Embryonic facial prominence (tissue), 1 donor: ENCODE measurements at regions not wholly inside any gene's neighbourhood (a gene's known extent, or its start where the extent isn't known, plus 50 kb on each side); places are given as distances from the start of the nearest gene placed in this dataset.

Experiments
- DNase-seq: peaks from one replicate; pipeline ENCODE4 v3.0.0-alpha.2; 2016; ENCODE audit errors: extremely low spot score

DNA sequence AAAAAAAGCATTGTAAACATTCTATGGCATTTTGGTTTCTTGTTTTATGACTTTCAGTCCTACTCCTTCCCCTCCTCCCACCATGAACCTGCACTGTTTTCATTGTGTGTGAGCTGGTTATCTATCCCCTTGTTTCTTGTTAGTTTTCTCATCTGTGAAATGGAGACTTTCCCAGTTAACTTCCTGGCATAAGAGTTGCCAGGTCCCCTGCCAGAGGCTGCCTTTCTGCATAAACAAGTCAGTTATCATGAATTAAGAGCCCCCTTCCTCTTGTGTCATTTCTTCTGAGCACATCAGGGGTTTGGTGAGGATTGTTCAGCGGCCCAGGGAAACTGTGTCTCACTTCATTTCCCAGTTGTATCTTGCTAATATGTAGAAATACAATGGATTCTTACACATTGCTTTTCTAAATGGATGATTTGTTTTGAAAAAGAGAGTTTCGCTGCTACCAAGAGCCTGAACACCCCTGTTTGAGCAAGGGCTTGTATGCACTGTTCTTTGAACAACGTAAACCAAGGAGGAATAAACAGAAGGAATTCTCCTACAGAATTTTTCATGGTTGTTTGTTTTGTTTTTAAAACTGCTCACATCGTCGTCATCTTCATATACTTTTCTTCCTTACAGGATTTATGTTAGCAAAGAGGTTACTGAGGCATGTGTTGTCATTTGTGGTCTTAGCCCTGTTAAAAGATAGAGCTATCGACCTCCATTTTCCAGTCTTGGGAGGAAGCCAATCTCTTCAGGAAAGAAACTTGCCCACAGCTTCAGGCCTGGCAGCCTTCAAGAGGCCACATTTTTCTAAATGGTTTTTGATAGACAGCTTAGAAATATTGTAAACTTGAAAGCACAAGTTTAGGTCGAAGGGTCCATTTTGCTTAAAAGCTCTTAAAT lies 144.6 kb upstream of the IL12A start:
- no peak for DNase-seq

DNA sequence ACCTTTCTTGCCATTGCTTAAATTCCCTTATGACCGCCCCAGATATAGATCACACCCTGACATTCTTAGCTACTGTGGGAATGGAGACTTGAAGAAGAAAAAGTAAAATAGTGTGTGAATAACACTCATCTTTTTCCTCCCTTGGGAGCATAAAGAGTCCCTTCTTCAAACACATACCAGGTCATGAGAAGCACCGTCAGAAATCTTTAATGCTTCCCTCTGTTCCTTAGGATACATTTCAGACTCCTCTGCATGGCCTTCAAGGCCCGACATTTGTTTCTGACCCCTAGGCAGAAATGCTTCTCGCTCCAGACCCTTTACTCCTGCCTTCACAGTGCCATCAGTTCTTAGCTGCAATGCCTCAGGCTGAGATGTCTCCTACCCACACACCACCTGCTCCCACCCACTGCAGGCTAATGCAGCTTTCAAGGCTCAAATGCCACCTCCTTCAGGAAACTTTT lies 143.8 kb upstream of the IL12A start:
- DNase-seq: no peak

DNA sequence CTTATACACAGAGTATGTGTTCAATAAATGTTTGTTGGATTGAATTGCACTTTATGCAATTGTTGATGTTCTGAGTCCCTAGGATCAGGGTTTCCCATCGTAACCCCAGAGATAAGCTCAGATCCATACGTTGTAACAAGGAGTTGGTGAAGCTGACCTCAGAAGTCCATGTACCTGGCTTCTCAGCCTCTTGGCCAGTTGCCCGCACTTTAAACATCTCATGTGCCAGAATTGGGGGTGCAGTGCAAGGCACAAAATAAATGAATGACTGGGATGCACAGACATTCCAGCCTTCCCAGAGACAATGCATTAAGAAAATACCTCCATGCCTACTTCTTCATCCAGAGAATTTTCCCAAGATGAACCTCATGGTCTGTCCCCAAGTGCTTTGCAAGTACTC lies 142.9 kb upstream of the IL12A start:
- DNase-seq: no peak

DNA sequence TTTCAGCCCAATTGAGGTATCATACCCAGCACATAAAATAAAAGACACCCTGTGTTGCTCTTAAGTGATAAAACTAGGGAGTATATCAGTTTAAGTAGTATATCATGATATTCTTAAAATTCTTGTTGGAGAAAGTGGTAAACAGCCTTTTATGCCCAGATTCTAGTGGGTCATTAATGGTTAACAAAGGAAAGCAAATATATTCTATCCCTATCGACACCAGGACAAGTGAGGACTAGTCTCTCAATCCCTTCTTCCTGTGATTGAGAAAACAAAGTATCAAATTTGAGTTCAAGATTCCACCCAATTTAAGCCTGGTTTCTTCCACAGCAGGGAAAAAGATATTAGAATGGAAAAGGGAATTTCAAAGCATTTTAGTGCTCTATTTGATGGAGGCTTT lies 142.4 kb upstream of the IL12A start:
- no peak for DNase-seq

DNA sequence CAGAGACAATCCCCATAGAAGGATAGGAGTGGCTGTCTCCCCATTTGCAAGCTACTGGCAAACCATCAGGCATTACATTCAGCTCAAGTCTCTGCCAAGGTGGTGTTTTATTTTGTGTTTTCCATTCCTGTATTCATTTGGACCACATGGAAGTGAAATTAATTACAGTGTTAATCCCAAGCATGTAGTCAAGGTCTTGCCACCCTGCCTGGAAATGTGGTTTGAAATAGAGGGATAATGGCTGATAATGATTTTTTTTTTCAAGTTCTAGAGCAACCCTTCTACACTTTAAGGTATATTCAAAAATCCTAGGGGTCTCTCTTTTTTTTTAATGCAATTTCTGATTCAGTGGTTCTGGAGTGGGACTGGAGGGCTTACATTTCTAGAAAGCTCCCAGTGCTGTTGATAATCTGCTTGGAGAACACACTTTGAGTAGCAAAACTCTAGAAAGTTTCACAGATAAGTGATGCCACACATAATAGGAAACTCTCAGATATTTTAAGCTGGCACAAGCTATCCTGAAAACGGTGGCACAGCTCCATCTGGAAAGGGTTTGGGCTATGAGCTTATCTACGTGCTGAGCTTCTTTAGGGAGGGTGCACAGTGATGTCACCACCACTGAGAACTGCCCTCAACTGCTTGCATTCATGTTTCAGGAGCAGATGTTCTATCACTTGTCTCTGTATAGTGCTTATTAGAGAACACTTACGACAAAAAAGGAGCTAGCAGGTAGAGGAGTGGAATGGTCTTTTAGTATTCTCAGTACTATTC lies 140.1 kb upstream of the IL12A start:
- no peak for DNase-seq

DNA sequence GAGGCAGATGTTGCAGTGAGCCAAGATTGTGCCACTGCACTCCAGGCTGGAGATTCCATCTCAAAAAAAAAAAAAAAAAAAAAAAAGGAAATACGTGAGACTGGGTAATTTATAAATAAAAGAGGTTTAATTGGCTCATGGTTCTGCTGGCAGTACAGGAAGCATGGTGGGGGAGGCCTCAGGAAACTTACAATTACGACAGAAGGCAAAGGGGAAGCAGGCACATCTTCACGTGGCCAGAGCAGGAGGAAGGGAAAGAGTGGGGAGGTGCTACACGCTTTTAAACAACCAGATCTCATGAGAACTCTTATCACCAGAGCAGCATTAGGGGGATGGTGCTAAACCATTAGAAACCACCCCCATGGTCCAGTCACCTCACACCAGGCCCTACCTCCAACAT lies 138.2 kb upstream of the IL12A start:
- no peak for DNase-seq

DNA sequence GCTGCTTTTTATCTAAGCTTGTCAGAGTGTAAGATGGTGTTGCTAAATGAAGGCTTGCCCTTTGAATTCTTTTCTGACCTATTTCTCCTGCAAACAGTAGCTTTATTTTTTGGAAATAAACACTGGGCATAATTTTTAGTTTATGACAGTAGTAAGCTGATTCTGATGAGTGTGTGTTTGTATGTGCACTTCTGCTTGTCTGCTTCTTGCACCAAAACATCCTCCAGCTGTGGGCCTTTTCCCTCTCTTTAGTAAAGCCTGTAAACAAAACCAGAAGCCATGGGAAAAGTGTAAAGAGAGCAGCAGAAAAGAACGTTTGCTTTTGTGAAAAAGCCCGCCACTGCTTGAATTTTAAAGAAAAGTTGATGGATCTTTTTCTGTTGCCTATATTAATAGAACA lies 136.4 kb upstream of the IL12A start:
- DNase-seq: no peak

DNA sequence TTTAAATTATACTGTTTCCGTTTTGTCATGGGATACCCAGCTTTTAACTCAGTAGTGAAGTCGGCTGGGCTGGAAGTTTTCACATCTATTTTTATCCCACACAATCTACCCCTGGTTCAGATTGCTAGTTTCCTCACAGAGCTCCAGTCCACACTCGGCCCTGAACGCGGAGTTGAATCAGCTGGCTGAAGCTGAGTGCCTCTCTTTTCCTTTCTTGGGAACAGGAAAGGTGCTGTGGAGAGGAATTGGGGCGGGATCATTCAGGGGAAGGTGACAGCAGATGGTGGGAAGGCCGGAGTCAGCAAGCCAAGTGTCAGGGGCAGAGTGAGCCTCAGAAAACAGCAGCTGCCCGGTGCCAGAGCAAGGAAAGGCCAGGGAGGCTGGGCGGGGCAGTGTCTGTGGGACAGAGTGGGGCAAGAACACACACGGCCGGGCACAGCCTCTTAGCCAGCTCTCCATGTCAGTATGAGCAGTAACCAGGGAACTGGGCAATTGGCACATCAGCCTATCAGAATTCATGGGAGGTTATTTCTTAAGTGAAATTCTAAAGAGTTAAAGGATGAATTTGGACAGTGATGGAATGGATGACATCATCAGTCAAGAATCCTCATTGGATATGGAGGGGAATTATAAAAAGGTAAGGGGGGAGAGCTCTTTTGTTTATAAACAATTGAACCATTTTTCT lies 135.7 kb upstream of the IL12A start:
- no peak for DNase-seq

DNA sequence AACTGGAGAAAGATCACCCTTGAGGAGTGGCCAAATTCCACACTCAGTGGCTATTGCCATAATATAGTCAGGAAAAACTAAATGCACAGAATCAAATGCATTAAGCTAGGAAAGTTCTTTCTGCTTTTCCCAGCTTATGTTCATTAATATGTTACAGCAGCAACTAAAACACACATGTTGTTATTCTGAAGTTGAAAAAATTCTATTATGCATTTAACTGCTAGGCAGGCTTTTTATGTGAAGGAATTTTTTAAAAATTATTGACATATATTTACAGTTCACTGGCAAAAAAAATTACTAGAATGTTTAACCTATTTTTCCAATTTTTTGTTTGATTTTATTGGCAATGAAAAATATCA lies 135.2 kb upstream of the IL12A start:
- no peak for DNase-seq

DNA sequence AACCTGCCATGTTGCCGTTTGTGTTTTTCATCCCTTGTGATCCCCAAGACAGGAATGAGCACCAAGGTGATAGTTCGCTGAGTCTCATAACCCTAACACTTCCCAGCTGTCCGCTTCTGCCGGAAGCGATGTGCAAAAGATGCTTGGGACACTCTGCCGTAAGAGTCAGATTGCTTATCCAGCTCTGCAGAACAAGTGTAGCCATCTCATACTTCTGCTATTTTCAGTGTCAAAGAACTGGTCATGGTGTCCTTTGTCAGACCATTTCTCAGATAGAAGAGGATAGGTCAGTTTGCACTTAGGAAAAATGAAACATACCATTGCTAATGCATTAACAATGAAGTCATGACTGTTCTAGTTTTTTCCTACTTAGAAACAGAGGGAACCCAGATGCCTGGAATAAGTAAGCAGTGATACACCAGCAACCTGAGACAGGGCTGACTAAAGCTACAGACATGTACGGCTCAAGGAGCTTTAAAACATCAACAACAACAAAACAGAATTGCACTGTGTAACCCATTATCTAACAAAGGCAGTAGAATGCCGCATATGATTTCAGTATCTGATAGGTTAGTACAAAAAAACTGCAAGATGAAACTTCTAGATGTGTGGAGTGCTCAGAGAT lies 134.0 kb upstream of the IL12A start:
- DNase-seq: no peak

DNA sequence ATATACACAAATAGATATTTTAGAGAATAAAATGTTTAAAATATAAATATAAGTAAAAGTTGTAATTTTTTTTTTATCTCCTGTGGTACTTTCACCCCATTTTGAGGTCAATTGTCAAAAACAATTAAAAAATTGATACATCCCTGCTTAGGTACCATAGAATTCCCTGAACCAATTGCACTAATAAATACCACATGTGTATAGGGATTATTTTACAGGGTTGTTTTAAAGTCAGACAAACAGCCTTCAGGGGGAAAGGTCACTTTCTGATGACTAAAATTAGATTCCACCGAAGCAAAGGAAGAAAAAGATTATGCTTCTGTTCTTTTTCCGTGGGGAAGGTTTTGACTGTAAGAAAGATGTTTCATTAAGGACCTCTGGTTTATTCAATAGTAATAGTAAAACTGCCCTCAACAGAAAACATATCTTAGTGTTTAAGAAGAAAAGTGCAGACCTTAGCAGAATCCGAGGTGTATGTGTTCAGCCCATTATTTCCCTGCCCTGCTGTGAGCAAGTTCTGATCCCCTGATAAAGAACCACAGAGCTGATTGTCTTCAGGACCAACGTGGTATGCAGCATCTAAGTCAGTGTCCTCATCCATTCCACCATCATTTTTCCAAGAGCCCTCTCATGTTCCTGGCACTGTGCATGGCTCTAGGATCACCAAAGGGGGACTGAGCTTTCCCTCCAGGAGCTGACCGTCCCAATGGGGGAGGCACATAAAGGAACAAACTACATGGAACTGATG lies 132.9 kb upstream of the IL12A start:
- no peak for DNase-seq

DNA sequence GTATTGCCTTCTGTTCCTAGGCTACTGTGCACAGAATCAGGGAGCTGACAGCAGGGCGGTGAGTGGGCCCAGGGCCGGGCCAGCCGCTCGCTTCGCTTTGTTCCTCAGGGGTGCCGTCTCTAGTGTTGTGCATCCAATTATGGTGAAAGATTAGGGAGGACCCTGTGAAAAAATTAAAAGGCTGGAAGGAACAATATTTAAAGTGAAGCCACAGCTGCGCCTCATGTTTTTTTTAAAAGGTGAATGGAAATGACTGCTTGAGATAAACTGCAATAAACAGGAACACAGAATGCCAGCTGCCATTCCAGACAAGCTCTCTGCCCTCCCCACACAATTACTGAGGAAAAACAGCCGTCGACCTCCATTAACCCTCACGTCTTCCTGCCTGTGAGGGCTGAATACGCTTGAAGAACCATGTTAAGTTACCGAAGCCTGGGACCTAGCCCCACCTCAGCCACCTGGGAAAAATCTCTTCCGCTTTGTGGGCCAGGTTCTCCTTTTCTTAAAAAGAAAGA lies 132.0 kb upstream of the IL12A start:
- no peak for DNase-seq

DNA sequence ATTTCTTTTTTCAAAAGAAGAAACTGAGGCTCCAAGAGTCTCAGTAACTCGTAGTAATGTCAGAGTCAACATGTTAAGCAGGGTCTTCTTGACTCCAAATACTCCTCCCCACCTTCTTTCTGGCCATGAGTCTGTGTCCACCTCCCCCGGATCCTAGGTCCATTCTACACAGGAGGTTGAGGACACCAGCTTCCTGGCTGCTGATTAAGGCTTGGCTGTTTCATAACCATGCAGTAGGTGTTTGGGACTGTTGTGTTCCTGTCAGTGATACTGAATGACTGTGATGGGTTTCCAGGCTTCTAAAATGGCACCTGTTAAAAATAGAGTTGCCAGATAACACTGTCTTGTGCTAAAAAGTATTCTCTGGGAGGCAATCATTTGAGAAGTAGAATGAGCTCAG lies 130.8 kb upstream of the IL12A start:
- no peak for DNase-seq

DNA sequence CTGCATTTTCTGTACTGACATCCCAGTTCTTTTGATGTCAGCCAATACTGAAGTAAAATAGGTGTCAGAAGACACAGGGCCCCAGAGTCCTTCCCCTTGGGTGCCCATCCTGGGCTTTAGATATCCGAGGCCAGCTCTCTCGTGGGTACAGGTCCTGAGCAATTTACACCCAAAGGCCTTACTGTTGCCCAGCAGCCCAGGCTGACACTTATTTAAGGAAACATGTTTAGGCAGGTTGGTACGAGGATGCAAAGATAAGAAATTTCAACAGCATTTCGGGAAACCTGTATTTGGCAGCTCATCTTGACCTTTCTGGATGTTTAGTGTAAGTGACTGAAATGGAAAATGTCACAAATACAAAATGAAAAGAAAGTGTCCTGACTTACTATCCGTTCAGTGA lies 130.0 kb upstream of the IL12A start:
- no peak for DNase-seq

DNA sequence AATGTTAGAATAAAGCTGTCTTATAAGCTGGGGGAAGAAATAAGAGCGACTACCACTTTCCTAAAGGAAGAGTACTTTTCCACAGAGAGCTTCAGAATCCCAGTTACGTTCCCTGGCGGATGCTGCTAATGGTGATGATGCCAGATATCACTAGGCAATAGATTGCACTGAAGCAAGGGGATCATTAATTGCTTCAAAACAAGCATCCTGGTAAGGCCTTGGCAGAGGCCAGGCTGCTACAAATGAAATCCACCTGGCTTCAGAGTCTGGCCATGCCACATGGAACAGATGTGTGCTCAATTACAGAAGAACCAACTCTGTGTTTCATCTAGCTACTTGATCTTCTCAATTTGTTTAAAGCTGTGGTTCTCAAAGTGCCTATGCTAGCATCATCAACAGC lies 129.2 kb upstream of the IL12A start:
- DNase-seq: no peak

DNA sequence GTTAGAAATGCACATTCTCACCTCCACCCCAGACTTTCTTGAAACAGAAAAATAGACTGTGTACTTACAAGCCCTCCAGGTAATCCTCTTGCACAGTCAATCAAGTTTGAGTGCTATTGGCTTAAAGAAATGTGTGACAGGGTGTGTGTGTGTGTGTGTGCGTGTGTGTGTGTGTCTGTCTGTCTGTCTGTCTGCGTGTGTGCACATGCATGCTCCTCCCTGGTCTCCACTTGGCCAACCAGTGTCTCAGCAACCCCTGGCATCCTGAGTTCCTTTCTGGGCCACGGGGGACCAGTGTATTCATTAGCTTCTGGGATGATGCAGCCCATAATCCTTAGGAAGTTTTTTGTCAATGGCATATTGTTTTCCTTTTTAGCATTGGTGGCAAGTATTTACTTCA lies 128.8 kb upstream of the IL12A start:
- no peak for DNase-seq

DNA sequence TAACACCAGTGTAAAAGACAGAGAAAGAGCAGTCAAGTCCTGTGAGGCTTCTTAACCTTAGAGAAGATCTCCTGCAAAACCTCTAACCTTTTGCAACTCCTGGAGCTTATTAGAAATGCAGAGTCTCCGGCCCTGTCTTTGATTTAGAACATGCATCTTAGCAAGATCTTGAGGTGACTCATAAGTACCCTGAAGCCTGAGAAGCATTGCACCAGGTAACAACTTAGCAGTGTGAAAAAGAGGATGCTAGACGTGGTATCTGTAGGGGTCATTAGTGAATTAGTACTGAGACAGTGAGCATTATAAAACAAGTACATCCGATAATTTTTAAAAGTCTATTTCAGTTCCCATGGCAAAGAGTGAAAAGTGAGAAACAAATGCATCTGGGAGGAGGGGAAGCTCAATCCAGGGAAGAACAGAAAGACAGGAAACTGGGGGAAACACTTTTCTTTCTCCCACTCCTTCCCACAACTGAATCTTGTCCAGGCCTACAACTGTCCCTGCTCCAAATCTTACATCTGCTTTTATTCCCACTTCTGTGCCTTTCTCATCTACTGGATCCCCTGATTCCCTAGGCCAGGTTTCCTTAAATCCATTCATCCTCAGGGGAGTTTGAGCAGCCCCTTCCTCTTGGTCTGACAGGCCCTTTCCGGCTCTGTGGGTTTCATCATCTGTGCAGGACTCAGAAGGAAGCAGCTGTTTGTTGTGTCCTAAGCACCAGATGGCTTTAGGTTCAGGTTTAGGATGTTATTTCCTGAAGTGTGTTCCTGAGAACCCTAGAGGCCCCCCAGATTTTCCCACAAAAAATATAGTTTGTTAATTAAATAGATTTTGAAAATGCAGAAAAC lies 128.1 kb upstream of the IL12A start:
- no peak for DNase-seq

DNA sequence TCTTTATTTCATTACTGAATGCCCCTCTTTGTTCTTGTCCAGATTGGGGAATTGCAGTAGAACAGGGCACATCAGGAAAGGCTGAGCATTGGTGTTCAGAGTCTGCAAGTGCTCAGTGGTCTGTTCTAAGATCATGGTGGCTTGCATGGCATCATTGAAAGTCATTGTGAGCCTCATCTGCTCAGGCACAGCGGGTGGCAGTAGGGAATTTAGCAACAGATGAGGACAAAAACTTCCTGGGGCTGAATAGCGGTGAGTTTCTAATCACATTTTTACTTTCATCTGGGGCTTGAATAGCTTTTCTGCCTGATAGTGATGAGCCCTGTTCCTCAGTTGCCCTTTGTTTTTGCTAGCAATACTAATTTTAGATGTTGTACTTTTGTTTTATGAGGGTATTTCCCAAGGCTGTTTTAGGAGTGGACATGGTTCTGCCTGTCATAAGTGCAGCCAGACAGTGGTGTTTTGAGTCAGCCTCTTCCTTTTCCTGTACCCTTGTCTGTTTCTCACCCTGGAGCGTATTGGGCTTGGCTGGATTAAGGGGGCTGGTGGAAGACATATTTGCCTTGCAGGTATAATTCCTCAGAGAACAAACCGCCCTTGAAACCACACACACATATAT lies 127.2 kb upstream of the IL12A start:
- no peak for DNase-seq

DNA sequence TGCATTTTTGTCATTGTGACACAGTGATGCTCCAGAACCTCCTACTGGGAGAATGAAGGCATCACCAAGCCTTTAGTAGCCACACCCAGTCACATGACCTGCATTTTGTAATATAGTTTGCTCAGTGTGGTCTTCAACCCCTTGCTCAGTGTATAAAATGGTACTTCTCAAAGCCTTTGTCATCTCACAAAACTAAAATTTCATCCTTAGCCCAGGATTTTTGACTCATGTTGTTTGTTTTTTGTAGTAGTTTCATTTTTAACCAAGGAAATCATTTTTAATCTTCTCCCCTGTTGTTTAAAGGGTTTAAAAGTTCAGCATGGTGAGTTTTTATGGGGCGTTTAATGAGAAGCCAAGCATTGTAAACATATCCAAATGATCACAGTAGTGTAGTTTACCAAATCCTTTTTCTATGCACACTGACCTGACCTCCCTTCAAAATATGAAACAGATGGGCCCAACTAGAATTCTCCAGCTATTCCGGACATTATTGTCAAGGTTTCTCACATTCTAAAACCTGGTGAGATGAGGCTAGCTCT lies 123.5 kb upstream of the IL12A start:
- no peak for DNase-seq
